CD4-positive, alpha-beta T cell (primary cell): ENCODE measurements at regions not wholly inside any gene's neighbourhood (a gene's known extent, or its start where the extent isn't known, plus 50 kb on each side); places are given as distances from the start of the nearest gene placed in this dataset.

Experiments
- ATAC-seq: fragments of 200-7000 bp; cut with Tn5 transposase; one replicate; pipeline ENCODE4 v1.10.0; 2022; ENCODE audit warnings: mild to moderate bottlenecking; ENCODE audit not compliant: poor library complexity
- CTCF ChIA-PET: fragments of 350-600 bp; sonication (Branson Sonifier 250); formaldehyde crosslinking; loops from one replicate; lab custom pipeline; 2021; ENCODE audit warnings: antibody characterized with exemption, inconsistent platforms; lab: Charles Lee
- POLR2A ChIA-PET: fragments of 350-600 bp; sonication (Branson Sonifier 250); formaldehyde crosslinking; loops from one replicate; lab custom pipeline; 2021; ENCODE audit warnings: antibody characterized with exemption, inconsistent platforms; lab: Charles Lee
- DNase-seq, 14 experiments: peaks; one replicate each; pipeline ENCODE4 v3.0.0-alpha.2; 2013 to 2020; ENCODE audit warnings: mixed read lengths in 2 of 14
- H3K27ac ChIP-seq, 2 donors: one replicate each; pipeline versions ENCODE4 v1.5.1 to v1.7.0; 2013; ENCODE audit warnings: low read length in 2 of 2, low read depth in 1 of 2, mild to moderate bottlenecking in 1 of 2
- H3K27me3 ChIP-seq, 2 experiments: 1 replicate in 1 of 2; 2 replicates in 1 of 2; pipeline versions ENCODE4 v1.6.1 to v1.7.0; 2013; ENCODE audit warnings: low read length in 2 of 2, control low read depth in 1 of 2, mild to moderate bottlenecking in 1 of 2, moderate library complexity in 1 of 2; ENCODE audit not compliant: insufficient read depth in 2 of 2, control insufficient read depth in 1 of 2
- H3K36me3 ChIP-seq: one replicate; pipeline ENCODE4 v1.6.1; 2013; ENCODE audit warnings: low read length, control low read depth; ENCODE audit not compliant: insufficient read depth
- H3K4me1 ChIP-seq: one replicate; pipeline ENCODE4 v1.6.1; 2013; ENCODE audit warnings: low read length, control low read depth; ENCODE audit not compliant: insufficient read depth
- H3K4me3 ChIP-seq: one replicate; pipeline ENCODE4 v1.5.1; 2013; ENCODE audit warnings: mild to moderate bottlenecking, low read length, moderate library complexity
- H3K9me3 ChIP-seq, 2 experiments: 1 replicate in 1 of 2; 2 replicates in 1 of 2; pipeline versions ENCODE4 v1.6.1 to v1.7.0; 2013; ENCODE audit warnings: low read length in 2 of 2, mild to moderate bottlenecking in 2 of 2, control low read depth in 1 of 2, moderate library complexity in 1 of 2; ENCODE audit not compliant: control insufficient read depth in 1 of 2, insufficient read depth in 1 of 2
- H3K27ac Mint-ChIP-seq: one replicate; pipeline ENCODE4 v1.8.0; 2020; ENCODE audit warnings: mixed read lengths
- H3K27me3 Mint-ChIP-seq: one replicate; pipeline ENCODE4 v1.8.0; 2021; ENCODE audit warnings: mixed read lengths
- H3K36me3 Mint-ChIP-seq: one replicate; pipeline ENCODE4 v1.8.0; 2021; ENCODE audit warnings: low read depth, mixed read lengths
- H3K4me1 Mint-ChIP-seq: one replicate; pipeline ENCODE4 v1.8.0; 2021; ENCODE audit warnings: low read depth, mixed read lengths
- H3K4me3 Mint-ChIP-seq: one replicate; pipeline ENCODE4 v1.8.0; 2020; ENCODE audit warnings: mild to moderate bottlenecking, mixed read lengths
- H3K9me3 Mint-ChIP-seq: one replicate; pipeline ENCODE4 v1.8.0; 2020; ENCODE audit warnings: mixed read lengths
- CTCF ChIP-seq: fragments of 200-600 bp; IDR thresholded peaks from one replicate; pipeline ENCODE4 v1.8.0; 2022; ENCODE audit warnings: antibody characterized with exemption, mild to moderate bottlenecking
- intact Hi-C, 2 experiments: fragments of 100-400 bp; cut with DNase I in 1 of 2; cut with micrococcal nuclease in 1 of 2; formaldehyde crosslinking; loops; one replicate each; pipeline versions ENCODE4 v1.15.1 to v1.9.0; 2023 to 2025; cut with DNase I, micrococcal nuclease

- no peak overlapping the region for H3K4me3 Mint-ChIP-seq
- TF ChIP-seq CTCF: no peak
- no peaks in the 10 kb centered on the region for H3K9me3 Mint-ChIP-seq
- no peak for ATAC-seq
- Histone ChIP-seq H3K9me3 (no peaks in the 10 kb centered on the region), H3K4me3 (no peak overlapping the region), H3K4me1 (no peaks in the 10 kb centered on the region), H3K27ac (no peak overlapping the region), H3K27me3 (no peaks in the 10 kb centered on the region), H3K36me3 (no peaks in the 10 kb centered on the region)
- H3K27ac Mint-ChIP-seq: no peak overlapping the region
- DNase-seq: no peak
- POLR2A ChIA-PET: no interaction called here
- H3K27me3 Mint-ChIP-seq: no peaks in the 10 kb centered on the region
- intact Hi-C loops: no loop called here
- CTCF ChIA-PET: no interaction called here
- no peaks in the 10 kb centered on the region for H3K36me3 Mint-ChIP-seq
- H3K4me1 Mint-ChIP-seq: no peaks in the 10 kb centered on the region
Measured at GRCh38 chr6:154592199-154592860, 81.8 kb upstream of the CNKSR3 start.

- CTCF ChIA-PET: no interaction called here
- H3K36me3 ChIP-seq: no peaks in the 10 kb centered on the region
- Mint-ChIP-seq H3K4me3 (no peak overlapping the region), H3K27ac (no peak overlapping the region), H3K9me3 (no peaks in the 10 kb centered on the region), H3K4me1 (no peaks in the 10 kb centered on the region), H3K27me3 (no peaks in the 10 kb centered on the region), H3K36me3 (no peaks in the 10 kb centered on the region)
- H3K4me1 ChIP-seq: no peaks in the 10 kb centered on the region
- ATAC-seq (no peak), DNase-seq (no peak)
- TF ChIP-seq CTCF: no peak
- H3K27me3 ChIP-seq: no peaks in the 10 kb centered on the region
- H3K27ac ChIP-seq: no peak overlapping the region
- no peak overlapping the region for H3K4me3 ChIP-seq
- POLR2A ChIA-PET: no interaction called here
- intact Hi-C loops: no loop called here
- no peaks in the 10 kb centered on the region for H3K9me3 ChIP-seq
Measured at GRCh38 chr6:154593122-154593521, 82.6 kb upstream of the CNKSR3 start.

- Histone ChIP-seq H3K4me1 (no peaks in the 10 kb centered on the region), H3K4me3 (no peak overlapping the region), H3K9me3 (no peaks in the 10 kb centered on the region), H3K36me3 (no peaks in the 10 kb centered on the region), H3K27me3 (no peaks in the 10 kb centered on the region), H3K27ac (no peak overlapping the region)
- no peaks in the 10 kb centered on the region for H3K4me1 Mint-ChIP-seq
- ChIA-PET CTCF (interaction anchor here (1.0 kb wide), 1 partner anchor 30 kb away, joined by 3 read pairs; no protein-coding TSS in a partner anchor), POLR2A (no interaction called here)
- intact Hi-C loops: no loop called here
- H3K27ac Mint-ChIP-seq: no peak overlapping the region
- no peaks in the 10 kb centered on the region for H3K27me3 Mint-ChIP-seq
- no peak for TF ChIP-seq CTCF
- no peak overlapping the region for H3K4me3 Mint-ChIP-seq
- H3K36me3 Mint-ChIP-seq: no peaks in the 10 kb centered on the region
- ATAC-seq: no peak
- no peaks in the 10 kb centered on the region for H3K9me3 Mint-ChIP-seq
- no peak for DNase-seq
Measured at GRCh38 chr6:154594496-154595198, 84.2 kb upstream of the CNKSR3 start.
